Islet precursor cell (in vitro differentiated cells): ENCODE measurements at regions not wholly inside any gene's neighbourhood (a gene's known extent, or its start where the extent isn't known, plus 50 kb on each side); places are given as distances from the start of the nearest gene placed in this dataset.

Experiments used
- DNase-seq: peaks from one replicate; pipeline ENCODE4 v3.0.0-alpha.2; 2018

DNA sequence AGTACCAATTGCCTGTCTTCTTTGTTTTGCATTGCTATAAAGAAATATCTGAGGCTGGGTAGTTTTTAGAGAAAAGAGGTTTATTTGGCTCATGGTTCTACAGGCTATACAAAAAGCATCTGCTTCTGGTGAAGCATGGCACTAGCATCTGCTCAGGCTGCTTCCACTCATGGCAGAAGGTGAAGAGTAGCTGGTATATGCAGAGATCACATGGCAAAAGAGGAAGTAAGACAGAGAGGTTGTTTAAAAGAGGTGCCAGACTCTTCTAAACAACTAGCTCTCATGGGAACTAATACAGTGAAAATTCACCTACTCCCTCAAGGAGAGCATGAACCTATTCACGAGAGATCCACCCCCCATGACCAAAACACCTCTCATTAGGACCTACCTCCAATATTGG is 56.7 kb upstream of the GUCA2B start:
- DNase-seq, result no peak

DNA sequence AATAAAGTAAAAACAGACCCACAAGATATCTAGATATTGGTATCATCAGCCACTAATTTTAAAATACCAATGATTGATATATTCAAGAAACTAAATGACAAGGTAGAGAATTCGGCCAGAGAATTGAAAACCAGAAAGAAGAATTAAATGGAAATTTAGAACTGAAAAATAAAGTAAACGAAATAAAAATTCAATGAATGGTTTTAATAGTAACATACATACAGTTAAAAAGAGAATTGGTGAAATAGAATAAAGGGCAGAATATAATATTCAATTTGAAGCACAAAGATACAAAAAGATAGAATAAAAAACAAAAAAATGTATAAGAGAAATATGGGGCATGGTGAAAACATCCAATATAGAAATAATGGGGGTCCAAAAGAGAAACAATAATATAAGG is 64.0 kb upstream of the GUCA2B start:
- DNase-seq, result no peak

DNA sequence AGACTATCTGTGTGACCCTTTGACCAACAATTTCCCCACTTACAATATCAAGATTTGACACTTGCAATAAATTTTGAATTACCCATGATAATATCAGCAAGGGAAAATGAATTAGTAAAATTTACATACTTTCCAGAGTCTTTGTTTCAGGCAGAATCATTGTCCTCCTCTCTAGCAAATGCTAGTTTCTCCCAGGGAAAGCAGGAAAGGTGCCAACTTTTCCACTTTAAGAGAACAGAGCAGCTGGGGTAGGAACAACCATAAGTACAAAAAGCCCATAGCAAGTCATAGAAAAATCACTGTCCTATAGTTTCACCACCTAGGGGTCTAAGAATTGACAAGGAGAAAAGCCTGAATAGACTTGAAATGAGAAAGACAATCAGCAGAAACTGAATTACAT is 67.1 kb upstream of the GUCA2B start:
- DNase-seq, result no peak

DNA sequence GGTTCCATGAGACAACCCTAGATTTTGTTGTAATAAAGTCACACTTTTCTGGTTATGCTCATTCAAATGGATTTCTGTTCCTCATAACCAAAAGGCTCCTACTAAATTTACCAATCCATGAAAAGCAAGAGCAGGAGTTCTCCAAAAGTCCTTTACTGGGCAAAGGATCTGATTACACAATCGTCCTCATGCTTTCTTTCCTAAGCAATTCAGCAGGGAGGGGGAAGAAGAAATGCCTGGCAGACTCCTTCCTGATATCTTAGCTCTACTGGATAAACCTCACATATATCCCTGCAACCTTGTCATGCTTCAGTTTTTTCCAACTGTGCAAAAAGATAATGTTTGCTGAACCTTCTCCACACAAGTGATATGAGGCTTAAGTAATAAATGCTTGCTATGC is 67.6 kb upstream of the GUCA2B start:
- no peak for DNase-seq

DNA sequence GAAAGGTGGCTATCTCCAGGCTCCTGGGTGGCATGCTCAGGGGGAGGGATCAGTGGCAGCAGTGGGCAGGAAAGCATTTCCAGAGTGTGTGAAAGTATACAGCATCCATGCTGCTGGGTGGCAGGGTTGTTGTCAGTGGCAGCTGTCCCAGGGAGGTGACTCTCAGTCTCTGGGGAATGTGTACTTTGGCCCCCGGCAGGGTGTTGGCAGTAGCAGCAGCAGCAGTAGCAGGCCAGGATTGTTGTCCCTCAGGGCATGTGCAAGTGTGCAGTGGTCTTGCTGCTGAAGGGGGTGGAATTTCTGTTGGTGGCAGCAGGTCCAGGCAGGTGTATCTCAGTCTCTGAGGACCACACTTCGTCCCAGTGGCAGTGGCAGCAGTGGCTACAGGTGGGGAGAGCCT is 71.7 kb upstream of the GUCA2B start:
- no peak for DNase-seq

GRCh38 chr1:42075179-42075578 is 78.0 kb upstream of the GUCA2B start:
- DNase-seq, result no peak

- DNase-seq, result no peak
Observed at GRCh38 chr1:42070996-42071395, 82.2 kb upstream of the GUCA2B start.

DNA sequence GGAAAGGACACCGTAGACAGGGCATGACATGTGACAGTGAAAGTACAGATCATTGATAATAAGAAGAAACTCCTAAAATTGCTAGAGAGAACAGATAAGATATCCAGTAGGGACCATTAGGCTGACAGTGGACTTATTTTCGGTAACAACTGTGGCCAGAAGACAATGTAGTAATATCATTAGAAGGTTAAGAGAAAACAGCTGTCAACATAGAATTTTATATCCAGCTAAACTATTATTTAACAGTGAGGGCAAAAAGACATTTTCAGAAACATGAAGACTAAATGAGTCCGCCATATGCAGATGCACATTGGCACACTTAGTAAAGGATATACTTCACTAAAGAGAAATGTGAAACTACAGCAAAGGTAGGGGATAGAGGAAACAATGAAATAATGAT is 95.4 kb upstream of the GUCA2B start:
- no peak for DNase-seq

GRCh38 chr1:42056460-42056859 is 96.8 kb upstream of the GUCA2B start:
- DNase-seq, result no peak

GRCh38 chr1:42055061-42055460 is 98.1 kb upstream of the GUCA2B start:
- no peak for DNase-seq

DNA sequence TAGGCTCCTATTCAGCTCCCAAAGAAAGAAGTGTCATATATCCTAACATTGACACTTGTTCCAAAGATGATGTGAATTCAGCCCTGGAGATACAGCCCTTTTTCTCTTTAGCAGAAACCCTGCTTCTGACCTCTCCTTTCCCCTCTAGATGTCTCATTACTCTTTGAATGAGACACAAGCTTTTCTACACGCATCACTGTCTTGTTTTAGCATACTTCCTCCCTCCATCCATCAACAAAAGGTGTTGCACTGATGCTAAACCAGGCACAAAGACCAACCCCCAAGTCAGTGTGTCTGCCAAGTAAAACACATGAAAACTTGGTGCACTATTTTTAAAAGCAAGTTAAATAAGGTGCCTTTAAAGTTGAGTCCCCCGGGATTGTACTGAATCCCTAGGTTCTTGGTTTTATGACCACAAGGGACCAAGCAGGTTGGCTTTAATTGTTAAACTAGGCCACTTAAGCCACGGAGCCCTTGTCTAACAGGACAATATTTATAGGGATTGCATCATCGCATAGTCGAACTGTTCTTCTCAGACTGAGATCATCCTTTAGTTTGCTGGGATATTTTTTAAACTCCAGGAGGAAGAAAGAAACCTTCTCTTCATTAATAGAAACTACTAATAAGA is 101.0 kb upstream of the GUCA2B start:
- DNase-seq, result no peak

DNA sequence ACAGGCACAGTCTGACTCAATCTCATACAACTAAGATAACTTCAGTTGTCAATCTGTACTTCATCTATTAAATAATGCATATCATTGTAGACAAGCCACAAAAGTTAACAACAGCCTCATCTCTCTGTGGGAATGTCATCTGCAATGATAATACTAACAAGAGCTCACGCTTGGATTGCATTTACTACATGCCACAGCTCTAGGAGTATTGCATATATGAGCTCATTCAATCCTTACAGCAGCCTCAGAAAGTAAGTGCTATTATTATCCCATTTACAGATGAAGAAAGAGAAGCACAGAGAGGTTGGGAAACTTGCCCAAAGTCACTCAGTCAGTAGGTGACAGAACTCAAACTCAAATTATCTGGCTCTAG is 105.7 kb upstream of the GUCA2B start:
- no peak for DNase-seq

DNA sequence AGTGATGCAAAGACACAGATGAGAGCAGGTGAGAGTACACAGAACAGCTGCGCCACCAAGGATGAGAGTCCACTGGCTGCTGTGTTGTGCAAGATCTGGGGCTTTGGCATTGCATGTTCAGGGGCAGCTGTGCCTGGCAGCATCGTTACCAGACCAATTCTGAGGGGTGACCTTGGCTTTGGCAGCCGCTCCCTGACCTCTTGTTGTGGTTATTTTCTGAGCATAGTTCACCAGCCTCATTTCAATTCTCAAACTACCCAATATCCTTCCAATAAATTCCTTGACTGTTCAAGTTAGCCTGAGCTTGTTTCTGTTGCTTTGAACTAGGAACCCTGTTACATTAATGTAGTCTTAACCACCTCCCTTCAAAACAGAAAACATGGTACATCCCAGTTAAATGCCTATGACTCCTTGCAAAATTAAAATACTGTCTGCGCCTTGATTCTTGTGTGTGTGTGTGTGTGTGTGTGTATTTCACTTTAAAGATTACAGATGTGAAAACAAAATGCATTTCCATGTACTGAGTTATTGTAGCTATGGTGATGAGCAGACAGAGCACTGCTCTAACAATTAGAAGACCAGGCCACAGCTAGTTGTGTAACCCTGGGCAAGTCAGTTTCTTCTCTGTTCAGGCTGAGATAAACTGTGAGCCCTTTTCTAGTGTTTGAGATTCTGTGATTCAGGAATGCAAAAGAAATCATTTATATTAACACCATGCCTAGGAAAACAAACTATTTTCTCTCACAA is 106.3 kb upstream of the GUCA2B start:
- DNase-seq, result no peak

- no peak for DNase-seq
Observed at GRCh38 chr1:42044346-42044745, 108.9 kb upstream of the GUCA2B start.

DNA sequence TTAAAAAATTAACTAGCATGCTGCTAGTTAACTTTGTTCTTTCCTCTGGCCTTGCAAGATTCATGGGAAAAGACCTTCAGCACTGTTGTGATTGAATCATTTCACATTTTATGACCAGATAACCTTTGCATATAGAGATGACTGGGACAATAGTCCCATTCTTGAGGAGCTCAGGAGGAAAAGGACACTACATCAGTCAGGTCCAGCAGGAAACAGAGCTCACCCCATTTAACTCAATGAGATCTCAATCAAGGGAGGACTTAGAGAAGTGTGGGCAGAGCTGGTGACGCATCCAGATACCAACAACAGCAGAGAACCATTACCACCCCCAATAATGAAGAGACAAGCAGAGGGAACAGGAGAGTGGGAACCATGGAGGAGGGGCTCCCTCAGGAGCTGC is 109.4 kb upstream of the GUCA2B start:
- no peak for DNase-seq

GRCh38 chr1:42043182-42043581 is 110.0 kb upstream of the GUCA2B start:
- no peak for DNase-seq

- no peak for DNase-seq
Observed at GRCh38 chr1:42041031-42041430, 112.2 kb upstream of the GUCA2B start.

- DNase-seq, result no peak
Observed at GRCh38 chr1:42040159-42040558, 113.1 kb upstream of the GUCA2B start.

DNA sequence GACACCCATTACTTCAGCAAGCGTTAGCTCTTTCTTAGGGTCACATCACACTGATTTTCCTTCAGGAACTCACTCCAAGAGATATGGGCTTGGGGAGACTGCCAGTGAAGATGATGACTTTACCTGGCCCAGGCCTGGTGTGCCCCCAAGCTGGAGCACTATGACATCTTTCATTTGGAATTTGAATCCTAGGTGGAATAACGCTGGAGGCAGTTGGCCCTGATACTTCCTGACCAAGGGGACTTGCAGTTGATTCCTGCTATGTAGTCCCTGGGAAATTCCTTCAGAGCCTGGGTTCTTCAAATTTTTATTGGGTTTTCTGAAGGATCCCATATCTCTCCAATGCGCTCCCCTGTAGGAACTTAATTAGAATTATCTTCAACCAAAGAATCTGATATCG is 114.9 kb upstream of the GUCA2B start:
- DNase-seq, result no peak

GRCh38 chr1:42037586-42037985 is 115.6 kb upstream of the GUCA2B start:
- DNase-seq, result no peak

DNA sequence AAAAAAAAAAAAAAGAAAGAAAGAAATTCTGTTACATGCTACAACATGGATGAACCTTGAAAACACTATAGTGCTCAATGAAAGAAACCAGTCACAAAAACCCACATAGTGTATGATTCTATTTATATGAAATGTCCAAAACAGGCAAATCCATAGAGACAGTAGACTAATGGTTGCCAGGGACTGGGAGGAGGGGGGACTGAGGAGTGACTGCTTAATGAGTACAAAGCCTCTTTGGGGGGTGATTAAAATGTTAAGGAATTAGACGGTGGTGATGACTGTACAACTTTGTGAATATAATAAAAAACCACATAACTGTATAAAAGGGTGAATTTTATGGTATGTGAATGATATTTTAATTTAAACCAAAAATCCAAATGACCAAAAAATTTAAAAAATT is 116.0 kb upstream of the GUCA2B start:
- no peak for DNase-seq

- DNase-seq, result peak; percentile 96
Observed at GRCh38 chr1:42035830-42036604, 117.2 kb upstream of the GUCA2B start.

DNA sequence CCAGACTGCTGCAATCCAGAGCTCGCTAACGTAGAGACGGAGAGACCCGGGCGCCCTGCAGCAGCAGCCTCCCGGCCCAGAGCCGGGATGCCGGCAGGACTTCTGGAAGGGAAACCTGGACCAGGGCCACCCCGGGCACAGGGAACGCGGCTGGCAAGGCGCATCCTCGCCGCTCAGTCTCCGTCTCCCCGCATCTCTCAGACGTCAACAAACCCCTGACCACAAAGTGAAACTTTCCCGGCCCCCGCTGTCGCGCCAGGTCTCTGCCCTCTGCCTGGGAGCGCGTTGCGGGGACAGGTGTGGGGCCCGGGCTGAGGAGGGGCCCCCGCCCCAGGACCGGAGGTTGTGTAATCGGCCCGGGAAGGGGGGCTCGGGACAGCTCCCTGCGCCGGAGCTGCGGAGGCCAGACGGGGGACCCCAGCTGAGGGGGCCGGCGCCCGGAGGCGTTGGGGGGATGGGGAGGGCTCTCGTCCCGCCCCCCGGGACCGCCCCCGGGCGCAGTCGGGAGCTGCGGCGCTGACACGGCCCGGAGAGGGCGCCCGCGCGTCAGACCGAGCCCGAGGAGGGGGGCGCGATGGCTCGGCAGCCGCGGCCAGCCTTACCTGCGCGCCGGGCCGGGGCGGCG is 116.6 kb upstream of the HIVEP3 start:
- DNase-seq, result peak; percentile 75

- DNase-seq, result no peak
Observed at GRCh38 chr1:42034426-42034825, 115.7 kb upstream of the HIVEP3 start.
